Ascending aorta (tissue), 2 donors: ENCODE measurements at regions not wholly inside any gene's neighbourhood (a gene's known extent, or its start where the extent isn't known, plus 50 kb on each side); places are given as distances from the start of the nearest gene placed in this dataset.

Experiments
- DNase-seq, 2 donors: peaks; one replicate each; pipeline ENCODE4 v3.0.0-alpha.2; 2019; ENCODE audit warnings: low spot score in 2 of 2
- H3K27ac ChIP-seq, 2 donors: fragments of 200-600 bp; sonication (generic); one replicate each; pipeline ENCODE4 v1.5.1; 2016 to 2017; ENCODE audit warnings: mild to moderate bottlenecking in 1 of 2
- H3K27me3 ChIP-seq: fragments of 200-600 bp; sonication (generic); one replicate; pipeline ENCODE4 v1.5.1; 2017
- H3K36me3 ChIP-seq, 2 donors: fragments of 200-600 bp; sonication (generic); one replicate each; pipeline ENCODE4 v1.5.1; 2016
- H3K4me1 ChIP-seq, 2 donors: fragments of 200-600 bp; sonication (generic); one replicate each; pipeline ENCODE4 v1.5.1; 2016 to 2017; ENCODE audit warnings: mild to moderate bottlenecking in 1 of 2
- H3K4me3 ChIP-seq, 2 donors: fragments of 200-600 bp; sonication (generic); one replicate each; pipeline ENCODE4 v1.5.1; 2016 to 2017; ENCODE audit warnings: mild to moderate bottlenecking in 1 of 2
- H3K9me3 ChIP-seq, 2 donors: fragments of 200-600 bp; sonication (generic); one replicate each; pipeline ENCODE4 v1.5.1; 2016
- intact Hi-C: fragments of 100-400 bp; cut with DNase I; formaldehyde crosslinking; loops from one replicate; pipeline ENCODE4 v1.15.1; 2023
- TF ChIP-seq, protein P1 (sequence below), 3 experiments: fragments of 200-600 bp in 2 of 3; fragments of 450-650 bp in 1 of 3; sonication (generic) in 2 of 3; IDR thresholded peaks; one replicate each; pipeline ENCODE4 v1.5.1; 2016 to 2019; ENCODE audit warnings: antibody characterized with exemption in 3 of 3, mild to moderate bottlenecking in 1 of 3, moderate library complexity in 1 of 3

DNA sequence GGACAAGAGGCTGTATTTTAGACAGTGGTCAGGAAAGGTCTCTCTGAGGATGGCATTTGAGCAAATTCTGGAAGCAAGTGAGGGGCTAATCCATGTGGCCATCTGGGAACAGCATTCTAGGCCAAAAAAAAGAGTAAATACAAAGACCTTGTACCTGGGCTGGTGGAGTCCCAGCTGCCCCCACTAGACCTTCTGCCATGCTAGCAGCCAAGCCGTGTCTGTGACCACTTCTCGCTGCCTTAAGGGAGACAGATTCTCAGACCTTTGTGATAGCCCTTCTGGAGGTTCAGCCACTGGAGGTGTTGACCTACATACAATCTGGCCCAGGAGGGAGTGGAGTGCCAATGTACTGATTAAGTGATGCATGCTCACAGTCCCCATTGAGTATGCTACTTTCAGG lies 506.2 kb downstream of the MID1IP1 start:
- Histone ChIP-seq H3K4me1 (no peaks in the 10 kb centered on the region), H3K4me3 (no peak overlapping the region), H3K9me3 (peaks cover 0 to 4% of the 10 kb centered on the region in 2 donors), H3K27ac (no peak overlapping the region), H3K27me3 (no peaks in the 10 kb centered on the region), H3K36me3 (no peaks in the 10 kb centered on the region)
- TF ChIP-seq, protein P1, sequence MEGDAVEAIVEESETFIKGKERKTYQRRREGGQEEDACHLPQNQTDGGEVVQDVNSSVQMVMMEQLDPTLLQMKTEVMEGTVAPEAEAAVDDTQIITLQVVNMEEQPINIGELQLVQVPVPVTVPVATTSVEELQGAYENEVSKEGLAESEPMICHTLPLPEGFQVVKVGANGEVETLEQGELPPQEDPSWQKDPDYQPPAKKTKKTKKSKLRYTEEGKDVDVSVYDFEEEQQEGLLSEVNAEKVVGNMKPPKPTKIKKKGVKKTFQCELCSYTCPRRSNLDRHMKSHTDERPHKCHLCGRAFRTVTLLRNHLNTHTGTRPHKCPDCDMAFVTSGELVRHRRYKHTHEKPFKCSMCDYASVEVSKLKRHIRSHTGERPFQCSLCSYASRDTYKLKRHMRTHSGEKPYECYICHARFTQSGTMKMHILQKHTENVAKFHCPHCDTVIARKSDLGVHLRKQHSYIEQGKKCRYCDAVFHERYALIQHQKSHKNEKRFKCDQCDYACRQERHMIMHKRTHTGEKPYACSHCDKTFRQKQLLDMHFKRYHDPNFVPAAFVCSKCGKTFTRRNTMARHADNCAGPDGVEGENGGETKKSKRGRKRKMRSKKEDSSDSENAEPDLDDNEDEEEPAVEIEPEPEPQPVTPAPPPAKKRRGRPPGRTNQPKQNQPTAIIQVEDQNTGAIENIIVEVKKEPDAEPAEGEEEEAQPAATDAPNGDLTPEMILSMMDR (IDR thresholded peaks at IDR 0.05), result no peak
- no peak for DNase-seq
- intact Hi-C loops, result no loop called here

DNA sequence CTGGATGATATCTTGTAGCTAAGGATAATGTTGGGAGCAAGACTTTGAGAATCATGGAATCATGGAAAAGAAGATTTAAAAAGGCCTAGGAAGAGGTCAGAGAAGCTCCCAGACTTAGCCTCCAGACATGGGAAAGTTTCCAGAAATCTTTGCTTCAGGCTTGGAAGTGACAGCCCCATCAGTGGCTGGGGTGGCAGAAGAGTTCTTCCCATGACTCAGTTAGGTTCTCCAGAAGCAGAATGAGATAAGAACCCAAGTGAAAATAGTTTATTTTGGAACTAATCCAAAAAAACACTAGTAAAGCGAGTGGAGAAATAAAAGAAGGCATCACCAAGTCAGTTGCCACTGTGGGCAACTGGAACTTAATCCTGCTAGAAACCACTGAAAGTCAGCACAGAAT lies 506.9 kb downstream of the MID1IP1 start:
- Histone ChIP-seq H3K27ac (no peak overlapping the region), H3K27me3 (no peaks in the 10 kb centered on the region), H3K36me3 (no peaks in the 10 kb centered on the region), H3K4me3 (no peak overlapping the region), H3K9me3 (no peaks in the 10 kb centered on the region), H3K4me1 (no peaks in the 10 kb centered on the region)
- DNase-seq, result no peak
- intact Hi-C loops, result no loop called here
- TF ChIP-seq, protein P1 (IDR thresholded peaks at IDR 0.05), result no peak

DNA sequence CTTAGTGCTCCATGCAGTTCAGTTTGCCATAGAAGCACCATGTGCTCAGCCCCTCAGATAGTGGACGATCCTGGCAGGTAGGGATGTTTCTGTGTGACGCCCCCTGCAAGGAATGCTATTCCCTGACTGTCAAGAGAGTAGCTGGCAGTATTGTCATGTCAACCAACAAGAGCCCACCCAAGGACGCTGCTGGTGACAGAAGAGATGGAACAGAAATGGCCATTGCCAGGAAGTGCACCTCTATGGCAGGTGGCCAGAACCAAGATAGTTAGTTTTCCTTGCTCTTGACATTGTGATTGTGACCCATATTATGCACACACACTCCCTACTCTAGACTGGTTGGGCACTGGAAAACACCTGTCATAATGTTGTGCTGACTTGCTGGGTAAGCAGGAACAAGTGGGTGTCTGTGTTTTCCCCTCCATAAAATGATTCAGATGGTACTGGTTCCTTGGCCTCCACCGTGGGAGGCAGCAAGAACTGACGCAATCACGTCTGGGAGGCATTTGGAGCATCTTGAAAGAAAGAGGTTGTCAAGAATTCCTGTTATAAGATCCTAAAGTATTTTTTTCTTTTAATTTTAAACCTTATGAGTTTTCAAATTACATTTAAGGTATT lies 507.9 kb downstream of the MID1IP1 start:
- intact Hi-C loops, result no loop called here

DNA sequence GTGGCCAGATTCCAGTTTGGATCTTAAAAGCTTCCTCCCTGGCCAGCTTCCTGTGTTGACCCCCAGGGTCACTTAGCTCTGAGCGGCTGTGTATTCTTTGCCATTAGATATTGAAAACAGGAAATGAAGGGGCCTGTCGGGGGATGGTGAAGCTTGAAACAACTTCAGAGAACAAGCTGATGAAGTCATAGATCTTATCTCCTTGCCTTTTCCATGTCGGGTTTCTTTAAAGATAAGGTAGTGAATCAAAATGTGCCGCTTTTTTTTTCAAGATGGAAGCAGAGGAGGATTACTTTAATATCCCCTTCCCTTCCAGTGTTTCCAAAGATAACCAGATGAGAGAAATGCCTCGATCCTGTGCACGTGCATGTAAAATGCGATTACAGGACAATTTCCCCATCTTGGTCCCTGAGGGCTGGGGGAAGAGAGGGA lies 508.5 kb downstream of the MID1IP1 start:
- intact Hi-C loops, result no loop called here
- no peak overlapping the region for H3K4me3 ChIP-seq
- no peak overlapping the region for H3K27ac ChIP-seq

More for the DNA sequence above, 507.9 kb downstream of the MID1IP1 start:
- Histone ChIP-seq H3K36me3 (no peaks in the 10 kb centered on the region), H3K27ac (no peak overlapping the region), H3K4me1 (no peaks in the 10 kb centered on the region), H3K27me3 (no peaks in the 10 kb centered on the region), H3K9me3 (no peaks in the 10 kb centered on the region), H3K4me3 (no peak overlapping the region)
- DNase-seq, result no peak
- TF ChIP-seq, protein P1 (IDR thresholded peaks at IDR 0.05), result no peak

DNA sequence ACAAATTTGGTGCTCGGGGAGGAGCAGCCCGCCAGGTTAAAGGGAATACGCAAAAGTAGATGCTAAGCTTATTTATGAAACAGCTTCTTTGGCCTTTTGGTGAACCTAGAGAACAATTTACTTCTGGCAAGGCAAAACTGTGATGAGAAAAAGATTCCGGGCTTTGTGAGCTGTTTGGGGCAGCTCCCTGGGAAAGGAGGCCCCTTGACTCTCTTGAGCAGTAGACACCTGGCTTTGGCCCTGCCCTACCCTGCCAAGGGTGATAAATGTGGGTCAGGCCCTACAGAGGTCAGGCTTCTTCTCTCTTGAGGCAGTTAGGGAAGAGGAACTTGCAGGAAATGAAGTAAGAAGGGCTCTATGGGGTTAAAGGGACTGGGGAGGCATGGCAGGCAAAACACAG lies 509.6 kb downstream of the MID1IP1 start:
- Histone ChIP-seq H3K4me3 (no peak overlapping the region), H3K9me3 (no peaks in the 10 kb centered on the region), H3K36me3 (no peaks in the 10 kb centered on the region), H3K27me3 (no peaks in the 10 kb centered on the region), H3K27ac (no peak overlapping the region), H3K4me1 (no peaks in the 10 kb centered on the region)
- TF ChIP-seq, protein P1 (IDR thresholded peaks at IDR 0.05), result no peak
- no peak for DNase-seq
- intact Hi-C loops, result no loop called here

More for the DNA sequence above, 508.5 kb downstream of the MID1IP1 start:
- TF ChIP-seq, protein P1 (IDR thresholded peaks at IDR 0.05), result no peak
- Histone ChIP-seq H3K36me3 (no peaks in the 10 kb centered on the region), H3K27me3 (no peaks in the 10 kb centered on the region), H3K4me1 (no peaks in the 10 kb centered on the region), H3K9me3 (no peaks in the 10 kb centered on the region)
- no peak for DNase-seq

DNA sequence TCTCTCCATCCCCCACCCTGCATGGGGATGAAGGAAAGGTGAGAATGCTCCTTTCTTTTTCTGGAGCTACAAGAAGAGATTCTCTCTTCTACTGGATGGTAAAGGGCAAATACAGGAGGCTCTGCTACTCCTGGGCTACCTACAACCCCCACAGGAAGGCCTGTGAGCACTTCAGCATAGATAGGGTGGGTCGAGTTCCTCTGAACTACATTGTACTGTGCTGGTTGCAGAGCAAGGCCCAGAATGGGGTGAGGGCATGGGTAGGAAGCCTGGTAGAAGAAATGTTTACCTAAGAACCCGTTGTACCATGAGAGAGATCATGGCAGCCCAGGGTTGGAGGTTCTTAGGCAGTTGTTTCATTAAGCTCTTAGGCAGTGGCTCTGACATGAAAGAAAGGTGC lies 510.4 kb downstream of the MID1IP1 start:
- no peaks in the 10 kb centered on the region for H3K27me3 ChIP-seq
- intact Hi-C loops, result no loop called here
- no peak overlapping the region for H3K27ac ChIP-seq
- H3K4me3 ChIP-seq, result no peak overlapping the region
- H3K9me3 ChIP-seq, result no peaks in the 10 kb centered on the region
- DNase-seq, result no peak
- H3K4me1 ChIP-seq, result no peaks in the 10 kb centered on the region
- H3K36me3 ChIP-seq, result no peaks in the 10 kb centered on the region
- TF ChIP-seq, protein P1 (IDR thresholded peaks at IDR 0.05), result no peak
